ENCODE measurements at regions not wholly inside any gene's neighbourhood (a gene's known extent, or its start where the extent isn't known, plus 50 kb on each side); places are given as distances from the start of the nearest gene placed in this dataset.

GRCh38 chr4:81628489-81628888 lies 156.8 kb upstream of the RASGEF1B start:
- TF ChIP-seq CTCF (IDR thresholded peaks at IDR 0.05) (no peak), POLR2A (IDR thresholded peaks at IDR 0.05) (no peak)
